Liver (tissue), 8 donors: ENCODE measurements at regions not wholly inside any gene's neighbourhood (a gene's known extent, or its start where the extent isn't known, plus 50 kb on each side); places are given as distances from the start of the nearest gene placed in this dataset.

ENCODE experiments used
- DNase-seq: peaks from one replicate; pipeline ENCODE4 v3.0.0-alpha.2; 2017; ENCODE audit warnings: low spot score
- H3K27ac ChIP-seq, 2 donors: one replicate each; pipeline ENCODE4 v1.7.0; 2013; ENCODE audit warnings: inconsistent platforms in 2 of 2, low read length in 2 of 2, control low read depth in 1 of 2, low read depth in 1 of 2, mild to moderate bottlenecking in 1 of 2
- H3K27me3 ChIP-seq, 4 donors: one replicate each; pipeline versions ENCODE4 v1.6.1 to v1.7.0; 2013; ENCODE audit warnings: low read length in 3 of 4, inconsistent platforms in 1 of 4, mild to moderate bottlenecking in 1 of 4, moderate library complexity in 1 of 4; ENCODE audit not compliant: control insufficient read depth in 4 of 4, insufficient read depth in 4 of 4
- H3K36me3 ChIP-seq, 4 donors: one replicate each; pipeline versions ENCODE4 v1.6.1 to v1.7.0; 2013; ENCODE audit warnings: low read length in 3 of 4, mild to moderate bottlenecking in 3 of 4, low read depth in 1 of 4, moderate library complexity in 1 of 4; ENCODE audit not compliant: control insufficient read depth in 4 of 4, insufficient read depth in 3 of 4
- H3K4me1 ChIP-seq, 4 donors: one replicate each; pipeline versions ENCODE4 v1.6.1 to v1.7.0; 2013; ENCODE audit warnings: low read length in 3 of 4, mild to moderate bottlenecking in 3 of 4, moderate library complexity in 1 of 4; ENCODE audit not compliant: control insufficient read depth in 4 of 4, insufficient read depth in 4 of 4
- H3K4me3 ChIP-seq, 3 donors: one replicate each; pipeline versions ENCODE4 v1.6.1 to v1.7.0; 2013; ENCODE audit warnings: low read length in 3 of 3, control low read depth in 1 of 3, low read depth in 1 of 3, mild to moderate bottlenecking in 1 of 3
- H3K9ac ChIP-seq, 2 donors: one replicate each; pipeline ENCODE4 v1.7.0; 2013; ENCODE audit warnings: low read length in 2 of 2, mild to moderate bottlenecking in 2 of 2, moderate library complexity in 2 of 2, control low read depth in 1 of 2, low read depth in 1 of 2
- H3K9me3 ChIP-seq, 4 donors: one replicate each; pipeline versions ENCODE4 v1.6.1 to v1.7.0; 2013; ENCODE audit warnings: low read length in 3 of 4; ENCODE audit not compliant: control insufficient read depth in 4 of 4
- ATF3 ChIP-seq: IDR thresholded peaks from 2 replicates; pipeline ENCODE4 v1.6.1; 2016; ENCODE audit warnings: antibody characterized with exemption
- CTCF ChIP-seq: fragments of 150-350 bp; IDR thresholded peaks from 2 replicates; pipeline ENCODE4 v1.5.1; 2017; ENCODE audit warnings: improper control_type of control experiment, low read depth, low read length; ENCODE audit not compliant: missing input control
- EGR1 ChIP-seq, 2 donors: IDR thresholded peaks; 2 replicates each; pipeline ENCODE4 v1.6.1; 2016 to 2018; ENCODE audit warnings: antibody characterized with exemption in 2 of 2, low read depth in 2 of 2
- FOXA2 ChIP-seq: IDR thresholded peaks from 2 replicates; pipeline ENCODE4 v1.6.1; 2016; ENCODE audit warnings: antibody characterized with exemption
- GABPA ChIP-seq, 2 donors: IDR thresholded peaks in 1 of 2; conservative IDR thresholded peaks in 1 of 2; 2 replicates each; pipeline ENCODE4 v1.6.1; 2016; ENCODE audit warnings: antibody characterized with exemption in 2 of 2, mild to moderate bottlenecking in 1 of 2, moderate library complexity in 1 of 2
- HNF4A ChIP-seq, 2 donors: conservative IDR thresholded peaks; 2 replicates each; pipeline ENCODE4 v1.6.1; 2016; ENCODE audit warnings: antibody characterized with exemption in 2 of 2, mild to moderate bottlenecking in 2 of 2
- HNF4G ChIP-seq: IDR thresholded peaks from 2 replicates; pipeline ENCODE4 v1.6.1; 2016; ENCODE audit warnings: antibody characterized with exemption
- JUND ChIP-seq, 2 donors: IDR thresholded peaks; 2 replicates each; pipeline ENCODE4 v1.6.1; 2016; ENCODE audit warnings: antibody characterized with exemption in 2 of 2
- MAX ChIP-seq: IDR thresholded peaks from 2 replicates; pipeline ENCODE4 v1.6.1; 2016; ENCODE audit warnings: antibody characterized with exemption
- NR2F2 ChIP-seq: IDR thresholded peaks from 2 replicates; pipeline ENCODE4 v1.6.1; 2016; ENCODE audit warnings: antibody characterized with exemption
- RAD21 ChIP-seq, 2 donors: IDR thresholded peaks; 2 replicates each; pipeline ENCODE4 v1.6.1; 2016; ENCODE audit warnings: antibody characterized with exemption in 2 of 2, mild to moderate bottlenecking in 2 of 2
- RXRA ChIP-seq, 2 donors: IDR thresholded peaks; 2 replicates each; pipeline ENCODE4 v1.6.1; 2017 to 2018; ENCODE audit warnings: antibody characterized with exemption in 2 of 2, mild to moderate bottlenecking in 1 of 2
- SP1 ChIP-seq: IDR thresholded peaks from 2 replicates; pipeline ENCODE4 v1.6.1; 2018; ENCODE audit warnings: antibody characterized with exemption, mild to moderate bottlenecking
- TAF1 ChIP-seq: conservative IDR thresholded peaks from 2 replicates; pipeline ENCODE4 v1.6.1; 2016; ENCODE audit warnings: antibody characterized with exemption, mild to moderate bottlenecking
- YY1 ChIP-seq: IDR thresholded peaks from 2 replicates; pipeline ENCODE4 v1.6.1; 2016; ENCODE audit warnings: antibody characterized with exemption, mild to moderate bottlenecking
- ZBTB33 ChIP-seq: IDR thresholded peaks from 2 replicates; pipeline ENCODE4 v1.6.1; 2016; ENCODE audit warnings: antibody characterized with exemption
- WGBS: extraction: QIAGEN DNeasy Blood & Tissue Kit; methylation state at CpG from one replicate; pipeline ENCODE4 v1.1.7; 2013; 5-methylcytosine and 5-hydroxymethylcytosine counted together
- donor health status: healthy.
- donor health status: healthy.
- donor health status: healthy.
- donor health status: healthy.
- donor health status: healthy.

GRCh38 chr4:141815646-141816045 is 179.3 kb downstream of the IL15 start (continued):
- TF ChIP-seq RXRA (IDR thresholded peaks at IDR 0.05): no peak
- no peak for TF ChIP-seq RAD21 (IDR thresholded peaks at IDR 0.05)
- TF ChIP-seq JUND (IDR thresholded peaks at IDR 0.05): no peak
- no peak for TF ChIP-seq ZBTB33
- no peak for TF ChIP-seq EGR1 (IDR thresholded peaks at IDR 0.05; ENCODE audit: low read depth in 2 of 2)
- TF ChIP-seq ATF3: no peak
- TF ChIP-seq HNF4G: no peak
- TF ChIP-seq NR2F2: no peak

GRCh38 chr4:141826260-141826659 is 189.9 kb downstream of the IL15 start:
- Histone ChIP-seq H3K27me3 (no peaks in the 10 kb centered on the region), H3K4me3 (no peak overlapping the region), H3K9me3 (no peaks in the 10 kb centered on the region), H3K27ac (no peak overlapping the region), H3K36me3 (no peaks in the 10 kb centered on the region), H3K4me1 (no peaks in the 10 kb centered on the region), H3K9ac (no peak overlapping the region)
- WGBS: 61% methylated on average over 1 of the region's 1 CpG
- no peak for DNase-seq
- TF ChIP-seq NR2F2 (no peak), FOXA2 (no peak)

GRCh38 chr4:141833209-141833608 is 196.8 kb downstream of the IL15 start:
- Histone ChIP-seq H3K27ac (no peak overlapping the region), H3K9ac (no peak overlapping the region), H3K4me3 (no peak overlapping the region), H3K36me3 (no peaks in the 10 kb centered on the region), H3K4me1 (peaks cover 0 to 2% (median 0%) of the 10 kb centered on the region in 4 donors), H3K27me3 (no peaks in the 10 kb centered on the region), H3K9me3 (no peaks in the 10 kb centered on the region)
- no peak for DNase-seq
- TF ChIP-seq GABPA (IDR thresholded peaks at IDR 0.05 in 1 of 2, conservative IDR thresholded peaks at IDR 0.05 in 1 of 2) (no peak), HNF4G (no peak), EGR1 (IDR thresholded peaks at IDR 0.05; ENCODE audit: low read depth in 2 of 2) (no peak), CTCF (no peak), HNF4A (conservative IDR thresholded peaks at IDR 0.05) (no peak), MAX (no peak), YY1 (no peak), FOXA2 (no peak), RAD21 (IDR thresholded peaks at IDR 0.05) (no peak), TAF1 (no peak), ATF3 (no peak), SP1 (no peak)
- 43% methylated on average over 4 of the region's 4 CpGs for WGBS
